ENCODE measurements at regions not wholly inside any gene's neighbourhood (a gene's known extent, or its start where the extent isn't known, plus 50 kb on each side); places are given as distances from the start of the nearest gene placed in this dataset.
"Not testable (repeated sequence)": the region's sequence is repeated elsewhere in the genome, so short reads cannot be mapped to it uniquely, and the experiment has no call there.

DNA sequence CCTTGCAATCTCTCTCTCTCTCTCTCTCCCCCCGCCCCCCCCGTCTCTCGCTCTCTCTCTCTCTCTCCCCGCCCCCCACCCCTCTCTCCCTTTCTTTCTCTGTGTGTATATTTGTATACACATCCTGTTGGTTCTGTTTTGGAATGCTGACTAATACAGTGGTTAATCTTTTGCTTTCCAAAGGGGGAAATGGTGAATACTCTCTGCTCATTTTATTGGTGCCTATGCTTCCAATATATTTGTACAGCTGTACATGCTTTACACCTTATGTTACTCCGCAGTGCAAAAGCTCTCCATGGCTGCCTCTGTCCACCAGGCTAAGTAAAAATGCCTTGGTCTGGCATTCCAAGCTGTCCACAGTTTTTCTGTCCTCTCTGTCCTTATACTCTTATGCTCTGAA, 158.8 kb downstream of the RBMX2 start:
- TF ChIP-seq, protein P1, sequence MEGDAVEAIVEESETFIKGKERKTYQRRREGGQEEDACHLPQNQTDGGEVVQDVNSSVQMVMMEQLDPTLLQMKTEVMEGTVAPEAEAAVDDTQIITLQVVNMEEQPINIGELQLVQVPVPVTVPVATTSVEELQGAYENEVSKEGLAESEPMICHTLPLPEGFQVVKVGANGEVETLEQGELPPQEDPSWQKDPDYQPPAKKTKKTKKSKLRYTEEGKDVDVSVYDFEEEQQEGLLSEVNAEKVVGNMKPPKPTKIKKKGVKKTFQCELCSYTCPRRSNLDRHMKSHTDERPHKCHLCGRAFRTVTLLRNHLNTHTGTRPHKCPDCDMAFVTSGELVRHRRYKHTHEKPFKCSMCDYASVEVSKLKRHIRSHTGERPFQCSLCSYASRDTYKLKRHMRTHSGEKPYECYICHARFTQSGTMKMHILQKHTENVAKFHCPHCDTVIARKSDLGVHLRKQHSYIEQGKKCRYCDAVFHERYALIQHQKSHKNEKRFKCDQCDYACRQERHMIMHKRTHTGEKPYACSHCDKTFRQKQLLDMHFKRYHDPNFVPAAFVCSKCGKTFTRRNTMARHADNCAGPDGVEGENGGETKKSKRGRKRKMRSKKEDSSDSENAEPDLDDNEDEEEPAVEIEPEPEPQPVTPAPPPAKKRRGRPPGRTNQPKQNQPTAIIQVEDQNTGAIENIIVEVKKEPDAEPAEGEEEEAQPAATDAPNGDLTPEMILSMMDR (IDR thresholded peaks at IDR 0.05), result no peak
- TF ChIP-seq POLR2A (IDR thresholded peaks at IDR 0.05), result no peak
- TF ChIP-seq POLR2AphosphoS5 (IDR thresholded peaks at IDR 0.05), result no peak
- no peak for TF ChIP-seq EP300 (IDR thresholded peaks at IDR 0.05)
- 71% methylated on average over 1 of the region's 5 CpGs; no CpG with 5 or more reads in 1 of the 2 donors for WGBS, 2 donors (ENCODE audit: low coverage in 1 of 2)
- no peak for ATAC-seq
- Histone ChIP-seq H3K9me3 (no peaks in the 10 kb centered on the region), H3K4me3 (no peak overlapping the region), H3K27me3 (no peaks in the 10 kb centered on the region), H3K27ac (no peak overlapping the region), H3K36me3 (no peaks in the 10 kb centered on the region), H3K4me1 (no peaks in the 10 kb centered on the region)

DNA sequence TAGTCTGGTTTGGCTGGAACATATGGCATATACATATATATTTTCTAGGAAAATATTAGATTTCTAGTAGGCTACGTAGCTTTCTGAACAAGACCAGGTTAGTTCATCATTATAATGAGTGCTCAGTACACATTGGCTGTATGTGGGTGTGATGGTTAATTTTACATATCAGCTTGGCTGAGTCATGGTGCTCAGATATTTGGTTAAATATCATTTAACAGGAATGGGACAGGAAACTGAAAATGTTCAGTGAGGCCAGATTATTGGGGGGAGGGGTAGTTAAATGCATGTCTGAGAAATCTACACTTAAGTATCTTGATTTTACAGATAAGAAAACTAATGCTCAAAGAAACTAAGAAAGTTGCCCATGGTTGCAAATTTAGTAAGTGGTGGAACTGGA, 160.1 kb downstream of the RBMX2 start:
- no peak for TF ChIP-seq POLR2A (IDR thresholded peaks at IDR 0.05)
- no peak for TF ChIP-seq EP300 (IDR thresholded peaks at IDR 0.05)
- TF ChIP-seq POLR2AphosphoS5 (IDR thresholded peaks at IDR 0.05), result no peak
- TF ChIP-seq, protein P1 (IDR thresholded peaks at IDR 0.05), result no peak
- Histone ChIP-seq H3K4me3 (no peak overlapping the region), H3K27me3 (no peaks in the 10 kb centered on the region), H3K27ac (no peak overlapping the region), H3K4me1 (no peaks in the 10 kb centered on the region), H3K9me3 (no peaks in the 10 kb centered on the region), H3K36me3 (no peaks in the 10 kb centered on the region)
- no peak for ATAC-seq
- 83% methylated on average over 1 of the region's 1 CpG; no CpG with 5 or more reads in 1 of the 2 donors for WGBS, 2 donors (ENCODE audit: low coverage in 1 of 2)

DNA sequence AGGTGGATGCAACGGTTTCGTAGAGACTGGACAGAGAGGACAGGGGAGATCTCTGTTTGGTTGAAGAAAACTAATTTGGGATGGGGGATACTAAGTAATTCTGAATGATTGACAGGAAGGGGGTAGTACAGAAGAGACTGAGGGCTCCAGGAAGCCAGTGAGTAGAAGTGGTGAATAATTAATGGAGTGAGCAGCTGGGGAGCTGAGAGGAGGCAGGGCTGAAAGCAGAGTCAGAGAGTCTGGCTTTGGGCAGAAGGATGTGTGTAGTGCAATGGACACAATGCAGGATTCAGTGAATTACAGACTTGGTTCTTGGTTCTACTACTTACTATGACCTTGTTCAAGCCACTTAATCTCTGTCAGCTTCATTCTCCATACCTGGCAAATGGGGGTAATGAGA, 161.7 kb downstream of the RBMX2 start:
- H3K9me3 ChIP-seq, result no peaks in the 10 kb centered on the region
- no peaks in the 10 kb centered on the region for H3K36me3 ChIP-seq
- H3K4me3 ChIP-seq, result no peak overlapping the region
- no peak for ATAC-seq
- no peak overlapping the region for H3K27ac ChIP-seq
- 86 to 92% methylated on average over 2 of the region's 2 CpGs for WGBS, 2 donors (ENCODE audit: low coverage in 1 of 2)
- no peaks in the 10 kb centered on the region for H3K27me3 ChIP-seq
- TF ChIP-seq, protein P1 (IDR thresholded peaks at IDR 0.05), result no peak
- no peak for TF ChIP-seq POLR2AphosphoS5 (IDR thresholded peaks at IDR 0.05)
- no peak for TF ChIP-seq POLR2A (IDR thresholded peaks at IDR 0.05)
- no peak for TF ChIP-seq EP300 (IDR thresholded peaks at IDR 0.05)
- H3K4me1 ChIP-seq, result no peaks in the 10 kb centered on the region

GRCh38 chrX:130566028-130566683, 164.4 kb downstream of the RBMX2 start:
- Histone ChIP-seq H3K27ac (no peak overlapping the region), H3K4me3 (no peak overlapping the region), H3K36me3 (no peaks in the 10 kb centered on the region), H3K27me3 (no peaks in the 10 kb centered on the region), H3K9me3 (no peaks in the 10 kb centered on the region), H3K4me1 (no peaks in the 10 kb centered on the region)
- WGBS, 2 donors (ENCODE audit: low coverage in 1 of 2), result 73 to 83% methylated on average over 1 to 2 of the region's 4 CpGs
- TF ChIP-seq POLR2A (IDR thresholded peaks at IDR 0.05), result no peak
- TF ChIP-seq, protein P1 (IDR thresholded peaks at IDR 0.05), result no peak
- no peak for TF ChIP-seq POLR2AphosphoS5 (IDR thresholded peaks at IDR 0.05)
- TF ChIP-seq EP300 (IDR thresholded peaks at IDR 0.05), result no peak
- ATAC-seq, result no peak

DNA sequence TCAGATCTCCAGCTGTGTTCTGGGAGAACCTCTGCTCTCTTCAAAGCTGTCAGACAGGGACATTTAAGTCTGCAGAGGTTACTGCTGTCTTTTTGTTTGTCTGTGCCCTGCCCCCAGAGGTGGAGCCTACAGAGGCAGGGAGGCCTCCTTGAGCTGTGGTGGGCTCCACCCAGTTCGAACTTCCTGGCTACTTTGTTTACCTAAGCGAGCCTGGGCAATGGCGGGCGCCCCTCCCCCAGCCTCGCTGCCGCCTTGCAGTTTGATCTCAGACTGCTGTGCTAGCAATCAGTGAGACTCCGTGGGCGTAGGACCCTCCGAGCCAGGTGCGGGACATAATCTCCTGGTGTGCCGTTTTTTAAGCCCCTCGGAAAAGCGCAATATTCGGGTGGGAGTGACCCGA, 171.2 kb downstream of the RBMX2 start:
- not testable (repeated sequence) for H3K36me3 ChIP-seq, H3K9me3 ChIP-seq, H3K4me1 ChIP-seq, ATAC-seq, H3K27ac ChIP-seq, H3K27me3 ChIP-seq, H3K4me3 ChIP-seq
- WGBS, 2 donors (ENCODE audit: low coverage in 1 of 2), result no CpG with 5 or more reads among the region's 15 CpGs
